ENCODE measurements at regions not wholly inside any gene's neighbourhood (a gene's known extent, or its start where the extent isn't known, plus 50 kb on each side); places are given as distances from the start of the nearest gene placed in this dataset.

- Histone ChIP-seq H3K79me2 (ENCODE audit: insufficient read depth, low read length) (no peaks in the 10 kb centered on the region), H3K4me2 (ENCODE audit: low read length) (no peak overlapping the region), H3K27ac (ENCODE audit: low read depth, low read length) (no peak overlapping the region), H3K4me1 (ENCODE audit: insufficient read depth, low read length) (no peaks in the 10 kb centered on the region), H3K36me3 (ENCODE audit: insufficient read depth, low read length) (no peaks in the 10 kb centered on the region), H2AFZ (ENCODE audit: low read depth, low read length) (no peak overlapping the region), H3K9me3 (ENCODE audit: insufficient read depth, low read depth, low read length) (no peaks in the 10 kb centered on the region), H4K20me1 (ENCODE audit: insufficient read depth, low read length) (no peaks in the 10 kb centered on the region), H3K27me3 (ENCODE audit: insufficient read depth, low read length) (no peaks in the 10 kb centered on the region), H3K4me3 (ENCODE audit: insufficient read depth, low read depth, low read length) (no peak overlapping the region), H3K9ac (ENCODE audit: low read length) (no peak overlapping the region)
- Mint-ChIP-seq H3K36me3 (ENCODE audit: low read depth, unreplicated experiment) (no peaks in the 10 kb centered on the region), H3K9me3 (ENCODE audit: unreplicated experiment) (no peaks in the 10 kb centered on the region), H3K4me3 (ENCODE audit: unreplicated experiment) (no peak overlapping the region), H3K4me1 (ENCODE audit: low read depth, unreplicated experiment) (peaks cover 4% of the 10 kb centered on the region), H3K27me3 (ENCODE audit: low read depth, unreplicated experiment) (no peaks in the 10 kb centered on the region), H3K27ac (ENCODE audit: unreplicated experiment) (no peak overlapping the region)
- TF ChIP-seq EZH2 (IDR thresholded peaks at IDR 0.05; ENCODE audit: insufficient read depth, low read length) (no peak), CTCF (IDR thresholded peaks at IDR 0.05; ENCODE audit: insufficient read depth, low read depth, low read length) (no peak)
- no peak for FAIRE-seq
- DNase-seq (ENCODE audit: low read depth) = no peak
These were observed 60.4 kb downstream of the SOX2 start for GRCh38 chr3:181772166-181772565.

GRCh38 chr3:181773921-181774320, 62.2 kb downstream of the SOX2 start:
- no peak overlapping the region for H3K4me3 ChIP-seq (ENCODE audit: insufficient read depth, low read depth, low read length)
- no peaks in the 10 kb centered on the region for H3K4me1 ChIP-seq (ENCODE audit: insufficient read depth, low read length)
- peaks cover 4% of the 10 kb centered on the region for H3K4me1 Mint-ChIP-seq (ENCODE audit: low read depth, unreplicated experiment)
- H3K79me2 ChIP-seq (ENCODE audit: insufficient read depth, low read length) = no peaks in the 10 kb centered on the region
- no peaks in the 10 kb centered on the region for H3K36me3 Mint-ChIP-seq (ENCODE audit: low read depth, unreplicated experiment)
- TF ChIP-seq EZH2 (IDR thresholded peaks at IDR 0.05; ENCODE audit: insufficient read depth, low read length) (no peak), CTCF (IDR thresholded peaks at IDR 0.05; ENCODE audit: insufficient read depth, low read depth, low read length) (no peak)
- no peak overlapping the region for H3K9ac ChIP-seq (ENCODE audit: low read length)
- no peaks in the 10 kb centered on the region for H3K27me3 ChIP-seq (ENCODE audit: insufficient read depth, low read length)
- H3K4me2 ChIP-seq (ENCODE audit: low read length) = no peak overlapping the region
- DNase-seq (ENCODE audit: low read depth) (no peak), FAIRE-seq (no peak)
- no peak overlapping the region for H3K27ac Mint-ChIP-seq (ENCODE audit: unreplicated experiment)
- no peak overlapping the region for H3K4me3 Mint-ChIP-seq (ENCODE audit: unreplicated experiment)
- H3K9me3 ChIP-seq (ENCODE audit: insufficient read depth, low read depth, low read length) = no peaks in the 10 kb centered on the region
- H2AFZ ChIP-seq (ENCODE audit: low read depth, low read length) = no peak overlapping the region
- no peaks in the 10 kb centered on the region for H3K36me3 ChIP-seq (ENCODE audit: insufficient read depth, low read length)
- no peaks in the 10 kb centered on the region for H4K20me1 ChIP-seq (ENCODE audit: insufficient read depth, low read length)
- H3K27ac ChIP-seq (ENCODE audit: low read depth, low read length) = no peak overlapping the region
- no peaks in the 10 kb centered on the region for H3K9me3 Mint-ChIP-seq (ENCODE audit: unreplicated experiment)
- H3K27me3 Mint-ChIP-seq (ENCODE audit: low read depth, unreplicated experiment) = no peaks in the 10 kb centered on the region

GRCh38 chr3:181782306-181782954, 70.7 kb downstream of the SOX2 start:
- no peaks in the 10 kb centered on the region for H3K36me3 Mint-ChIP-seq (ENCODE audit: low read depth, unreplicated experiment)
- H3K9me3 Mint-ChIP-seq (ENCODE audit: unreplicated experiment) = no peaks in the 10 kb centered on the region
- H4K20me1 ChIP-seq (ENCODE audit: insufficient read depth, low read length) = no peaks in the 10 kb centered on the region
- H3K4me1 Mint-ChIP-seq (ENCODE audit: low read depth, unreplicated experiment) = peaks cover 10% of the 10 kb centered on the region
- no peaks in the 10 kb centered on the region for H3K79me2 ChIP-seq (ENCODE audit: insufficient read depth, low read length)
- no peaks in the 10 kb centered on the region for H3K27me3 ChIP-seq (ENCODE audit: insufficient read depth, low read length)
- H3K4me3 Mint-ChIP-seq (ENCODE audit: unreplicated experiment) = peak overlapping the region; percentile 47
- H3K27me3 Mint-ChIP-seq (ENCODE audit: low read depth, unreplicated experiment) = no peaks in the 10 kb centered on the region
- peak overlapping the region; percentile 70 for H3K4me2 ChIP-seq (ENCODE audit: low read length)
- DNase-seq (ENCODE audit: low read depth) (peak; percentile 60), FAIRE-seq (peak; percentile 55)
- peak overlapping the region; percentile 54 for H3K27ac ChIP-seq (ENCODE audit: low read depth, low read length)
- no peak overlapping the region for H3K4me3 ChIP-seq (ENCODE audit: insufficient read depth, low read depth, low read length)
- no peaks in the 10 kb centered on the region for H3K9me3 ChIP-seq (ENCODE audit: insufficient read depth, low read depth, low read length)
- peak overlapping the region; percentile 3 for H2AFZ ChIP-seq (ENCODE audit: low read depth, low read length)
- peaks cover 6% of the 10 kb centered on the region for H3K4me1 ChIP-seq (ENCODE audit: insufficient read depth, low read length)
- H3K36me3 ChIP-seq (ENCODE audit: insufficient read depth, low read length) = no peaks in the 10 kb centered on the region
- peak overlapping the region; percentile 98 for H3K27ac Mint-ChIP-seq (ENCODE audit: unreplicated experiment)
- H3K9ac ChIP-seq (ENCODE audit: low read length) = peak overlapping the region; percentile 1
- TF ChIP-seq CTCF (IDR thresholded peaks at IDR 0.05; ENCODE audit: insufficient read depth, low read depth, low read length) = no peak
- TF ChIP-seq EZH2 (IDR thresholded peaks at IDR 0.05; ENCODE audit: insufficient read depth, low read length) = no peak

Data from astrocyte (in vitro differentiated cells and primary cell).